Neural cell (in vitro differentiated cells): ENCODE measurements at regions not wholly inside any gene's neighbourhood (a gene's known extent, or its start where the extent isn't known, plus 50 kb on each side); places are given as distances from the start of the nearest gene placed in this dataset.
"Not testable (repeated sequence)": the region's sequence is repeated elsewhere in the genome, so short reads cannot be mapped to it uniquely, and the experiment has no call there.

Experiments
- EZH2 ChIP-seq: fragments of 200-600, 300-800 bp; shearing (Covaris generic), sonication (generic); IDR thresholded peaks from 2 replicates; pipeline ENCODE4 v1.6.1; 2014; ENCODE audit warnings: antibody characterized with exemption, low read length, borderline replicate concordance, mild to moderate bottlenecking; ENCODE audit not compliant: insufficient read depth, poor library complexity, severe bottlenecking
- TF ChIP-seq, protein P1 (sequence below): fragments of 450-650 bp; IDR thresholded peaks from 2 replicates; pipeline ENCODE4 v1.5.1; 2014; ENCODE audit warnings: antibody characterized with exemption, mild to moderate bottlenecking, moderate library complexity; ENCODE audit not compliant: poor library complexity, severe bottlenecking

GRCh38 chr10:64808233-64808632, 1287.0 kb downstream of the REEP3 start:
- TF ChIP-seq, protein P1, sequence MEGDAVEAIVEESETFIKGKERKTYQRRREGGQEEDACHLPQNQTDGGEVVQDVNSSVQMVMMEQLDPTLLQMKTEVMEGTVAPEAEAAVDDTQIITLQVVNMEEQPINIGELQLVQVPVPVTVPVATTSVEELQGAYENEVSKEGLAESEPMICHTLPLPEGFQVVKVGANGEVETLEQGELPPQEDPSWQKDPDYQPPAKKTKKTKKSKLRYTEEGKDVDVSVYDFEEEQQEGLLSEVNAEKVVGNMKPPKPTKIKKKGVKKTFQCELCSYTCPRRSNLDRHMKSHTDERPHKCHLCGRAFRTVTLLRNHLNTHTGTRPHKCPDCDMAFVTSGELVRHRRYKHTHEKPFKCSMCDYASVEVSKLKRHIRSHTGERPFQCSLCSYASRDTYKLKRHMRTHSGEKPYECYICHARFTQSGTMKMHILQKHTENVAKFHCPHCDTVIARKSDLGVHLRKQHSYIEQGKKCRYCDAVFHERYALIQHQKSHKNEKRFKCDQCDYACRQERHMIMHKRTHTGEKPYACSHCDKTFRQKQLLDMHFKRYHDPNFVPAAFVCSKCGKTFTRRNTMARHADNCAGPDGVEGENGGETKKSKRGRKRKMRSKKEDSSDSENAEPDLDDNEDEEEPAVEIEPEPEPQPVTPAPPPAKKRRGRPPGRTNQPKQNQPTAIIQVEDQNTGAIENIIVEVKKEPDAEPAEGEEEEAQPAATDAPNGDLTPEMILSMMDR: not testable (repeated sequence)
- not testable (repeated sequence) for TF ChIP-seq EZH2
